ENCODE measurements at regions not wholly inside any gene's neighbourhood (a gene's known extent, or its start where the extent isn't known, plus 50 kb on each side); places are given as distances from the start of the nearest gene placed in this dataset.

DNA sequence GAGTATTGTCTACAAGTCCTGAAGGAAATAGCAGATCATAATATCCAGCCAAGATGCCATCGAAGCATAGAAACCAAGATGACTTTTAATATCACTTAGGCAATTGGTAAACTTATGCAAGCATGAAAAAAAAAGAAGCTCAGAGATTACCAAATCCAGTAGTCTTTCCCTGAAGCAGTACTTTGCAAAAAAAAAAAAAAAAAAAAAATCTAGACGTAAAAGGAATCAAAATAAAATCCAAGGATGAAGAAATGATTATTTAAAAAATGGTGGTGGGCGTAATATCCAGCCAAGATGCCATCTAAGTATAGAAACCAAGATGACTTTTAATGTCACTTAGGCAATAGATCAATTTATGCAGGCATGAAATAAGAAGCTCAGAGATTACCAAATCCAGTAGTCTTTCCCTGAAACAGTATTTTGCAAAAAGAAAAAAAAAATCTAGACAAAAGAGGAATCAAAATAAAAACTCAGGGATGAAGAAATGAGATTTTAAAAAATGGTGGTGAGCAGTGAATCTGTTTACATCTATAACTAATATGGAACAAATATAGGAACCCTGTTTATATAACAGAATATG lies 108.8 kb downstream of the GYPC start (continued):
- TF ChIP-seq, protein P1, sequence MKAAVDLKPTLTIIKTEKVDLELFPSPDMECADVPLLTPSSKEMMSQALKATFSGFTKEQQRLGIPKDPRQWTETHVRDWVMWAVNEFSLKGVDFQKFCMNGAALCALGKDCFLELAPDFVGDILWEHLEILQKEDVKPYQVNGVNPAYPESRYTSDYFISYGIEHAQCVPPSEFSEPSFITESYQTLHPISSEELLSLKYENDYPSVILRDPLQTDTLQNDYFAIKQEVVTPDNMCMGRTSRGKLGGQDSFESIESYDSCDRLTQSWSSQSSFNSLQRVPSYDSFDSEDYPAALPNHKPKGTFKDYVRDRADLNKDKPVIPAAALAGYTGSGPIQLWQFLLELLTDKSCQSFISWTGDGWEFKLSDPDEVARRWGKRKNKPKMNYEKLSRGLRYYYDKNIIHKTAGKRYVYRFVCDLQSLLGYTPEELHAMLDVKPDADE (IDR thresholded peaks at IDR 0.05) = no peak
- TF ChIP-seq, protein P2, sequence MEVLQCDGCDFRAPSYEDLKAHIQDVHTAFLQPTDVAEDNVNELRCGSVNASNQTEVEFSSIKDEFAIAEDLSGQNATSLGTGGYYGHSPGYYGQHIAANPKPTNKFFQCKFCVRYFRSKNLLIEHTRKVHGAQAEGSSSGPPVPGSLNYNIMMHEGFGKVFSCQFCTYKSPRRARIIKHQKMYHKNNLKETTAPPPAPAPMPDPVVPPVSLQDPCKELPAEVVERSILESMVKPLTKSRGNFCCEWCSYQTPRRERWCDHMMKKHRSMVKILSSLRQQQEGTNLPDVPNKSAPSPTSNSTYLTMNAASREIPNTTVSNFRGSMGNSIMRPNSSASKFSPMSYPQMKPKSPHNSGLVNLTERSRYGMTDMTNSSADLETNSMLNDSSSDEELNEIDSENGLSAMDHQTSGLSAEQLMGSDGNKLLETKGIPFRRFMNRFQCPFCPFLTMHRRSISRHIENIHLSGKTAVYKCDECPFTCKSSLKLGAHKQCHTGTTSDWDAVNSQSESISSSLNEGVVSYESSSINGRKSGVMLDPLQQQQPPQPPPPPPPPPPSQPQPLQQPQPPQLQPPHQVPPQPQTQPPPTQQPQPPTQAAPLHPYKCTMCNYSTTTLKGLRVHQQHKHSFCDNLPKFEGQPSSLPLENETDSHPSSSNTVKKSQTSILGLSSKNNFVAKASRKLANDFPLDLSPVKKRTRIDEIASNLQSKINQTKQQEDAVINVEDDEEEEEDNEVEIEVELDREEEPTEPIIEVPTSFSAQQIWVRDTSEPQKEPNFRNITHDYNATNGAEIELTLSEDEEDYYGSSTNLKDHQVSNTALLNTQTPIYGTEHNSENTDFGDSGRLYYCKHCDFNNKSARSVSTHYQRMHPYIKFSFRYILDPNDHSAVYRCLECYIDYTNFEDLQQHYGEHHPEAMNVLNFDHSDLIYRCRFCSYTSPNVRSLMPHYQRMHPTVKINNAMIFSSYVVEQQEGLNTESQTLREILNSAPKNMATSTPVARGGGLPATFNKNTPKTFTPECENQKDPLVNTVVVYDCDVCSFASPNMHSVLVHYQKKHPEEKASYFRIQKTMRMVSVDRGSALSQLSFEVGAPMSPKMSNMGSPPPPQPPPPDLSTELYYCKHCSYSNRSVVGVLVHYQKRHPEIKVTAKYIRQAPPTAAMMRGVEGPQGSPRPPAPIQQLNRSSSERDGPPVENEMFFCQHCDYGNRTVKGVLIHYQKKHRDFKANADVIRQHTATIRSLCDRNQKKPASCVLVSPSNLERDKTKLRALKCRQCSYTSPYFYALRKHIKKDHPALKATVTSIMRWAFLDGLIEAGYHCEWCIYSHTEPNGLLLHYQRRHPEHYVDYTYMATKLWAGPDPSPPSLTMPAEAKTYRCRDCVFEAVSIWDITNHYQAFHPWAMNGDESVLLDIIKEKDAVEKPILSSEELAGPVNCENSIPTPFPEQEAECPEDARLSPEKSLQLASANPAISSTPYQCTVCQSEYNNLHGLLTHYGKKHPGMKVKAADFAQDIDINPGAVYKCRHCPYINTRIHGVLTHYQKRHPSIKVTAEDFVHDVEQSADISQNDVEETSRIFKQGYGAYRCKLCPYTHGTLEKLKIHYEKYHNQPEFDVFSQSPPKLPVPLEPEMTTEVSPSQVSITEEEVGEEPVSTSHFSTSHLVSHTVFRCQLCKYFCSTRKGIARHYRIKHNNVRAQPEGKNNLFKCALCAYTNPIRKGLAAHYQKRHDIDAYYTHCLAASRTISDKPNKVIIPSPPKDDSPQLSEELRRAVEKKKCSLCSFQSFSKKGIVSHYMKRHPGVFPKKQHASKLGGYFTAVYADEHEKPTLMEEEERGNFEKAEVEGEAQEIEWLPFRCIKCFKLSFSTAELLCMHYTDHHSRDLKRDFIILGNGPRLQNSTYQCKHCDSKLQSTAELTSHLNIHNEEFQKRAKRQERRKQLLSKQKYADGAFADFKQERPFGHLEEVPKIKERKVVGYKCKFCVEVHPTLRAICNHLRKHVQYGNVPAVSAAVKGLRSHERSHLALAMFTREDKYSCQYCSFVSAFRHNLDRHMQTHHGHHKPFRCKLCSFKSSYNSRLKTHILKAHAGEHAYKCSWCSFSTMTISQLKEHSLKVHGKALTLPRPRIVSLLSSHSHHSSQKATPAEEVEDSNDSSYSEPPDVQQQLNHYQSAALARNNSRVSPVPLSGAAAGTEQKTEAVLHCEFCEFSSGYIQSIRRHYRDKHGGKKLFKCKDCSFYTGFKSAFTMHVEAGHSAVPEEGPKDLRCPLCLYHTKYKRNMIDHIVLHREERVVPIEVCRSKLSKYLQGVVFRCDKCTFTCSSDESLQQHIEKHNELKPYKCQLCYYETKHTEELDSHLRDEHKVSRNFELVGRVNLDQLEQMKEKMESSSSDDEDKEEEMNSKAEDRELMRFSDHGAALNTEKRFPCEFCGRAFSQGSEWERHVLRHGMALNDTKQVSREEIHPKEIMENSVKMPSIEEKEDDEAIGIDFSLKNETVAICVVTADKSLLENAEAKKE (CRISPR knock-in tag; IDR thresholded peaks at IDR 0.05) = no peak
- TF ChIP-seq ZNF331 (CRISPR knock-in tag; IDR thresholded peaks at IDR 0.05; ENCODE audit: low read depth) = no peak

DNA sequence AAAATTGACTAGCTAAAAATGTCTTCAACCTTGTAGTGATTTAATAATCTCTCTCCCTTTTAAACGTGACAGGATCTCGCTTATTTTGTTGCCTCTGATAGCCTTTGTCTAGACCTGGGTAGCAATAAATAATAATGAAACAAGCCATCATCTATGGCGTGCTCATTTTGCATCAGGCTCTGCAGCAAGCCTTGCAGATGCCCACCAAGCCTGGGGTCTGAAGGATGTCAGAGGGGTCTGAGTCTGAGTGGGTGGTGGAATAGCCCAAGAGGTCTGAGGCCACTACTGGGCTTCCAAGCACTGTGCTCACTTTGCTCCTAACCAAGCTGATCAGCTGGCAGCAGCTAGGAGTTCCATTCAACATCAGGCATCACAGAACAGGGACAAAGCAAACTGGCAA lies 109.4 kb downstream of the GYPC start:
- H3K79me2 ChIP-seq (replicated peaks; ENCODE audit: insufficient read depth) = no peaks in the 10 kb centered on the region
- H3K36me3 Mint-ChIP-seq (ENCODE audit: low read depth) = no peaks in the 10 kb centered on the region
- H3K27ac ChIP-seq (ENCODE audit: low read depth) = no peak overlapping the region
- no peak overlapping the region for H3K27ac Mint-ChIP-seq
- H3K4me3 ChIP-seq = no peak overlapping the region
- no peak for DNase-seq (ENCODE audit: low spot score)
- no peaks in the 10 kb centered on the region for H3K36me3 ChIP-seq (ENCODE audit: insufficient read depth)
- ATAC-seq = no peak
- no peak overlapping the region for H2AFZ ChIP-seq
- no peaks in the 10 kb centered on the region for H3K27me3 ChIP-seq (ENCODE audit: insufficient read depth)
- H3F3A ChIP-seq (replicated peaks; ENCODE audit: low read depth) = no peaks in the 10 kb centered on the region
- peaks cover 6% of the 10 kb centered on the region for H3K27me3 Mint-ChIP-seq (ENCODE audit: insufficient read depth, low read depth, poor library complexity)
- H3K4me2 ChIP-seq = no peak overlapping the region
- no peaks in the 10 kb centered on the region for H4K20me1 ChIP-seq (replicated peaks; ENCODE audit: insufficient read depth)
- 0 out of 2 replicates have a peak, but pooled peaks cover 5% of the 10 kb centered on the region for H3K9me2 ChIP-seq (ENCODE audit: insufficient read depth)
- no peaks in the 10 kb centered on the region for H3K4me1 ChIP-seq (ENCODE audit: insufficient read depth)
- H3K4me3 Mint-ChIP-seq = no peak overlapping the region
- no peaks in the 10 kb centered on the region for H3K4me1 Mint-ChIP-seq
- H3K9me3 Mint-ChIP-seq = no peaks in the 10 kb centered on the region
- TF ChIP-seq, protein P2 (CRISPR knock-in tag; IDR thresholded peaks at IDR 0.05) = no peak
- TF ChIP-seq ZNF331 (CRISPR knock-in tag; IDR thresholded peaks at IDR 0.05; ENCODE audit: low read depth) = no peak
